ENCODE measurements at regions not wholly inside any gene's neighbourhood (a gene's known extent, or its start where the extent isn't known, plus 50 kb on each side); places are given as distances from the start of the nearest gene placed in this dataset.
A peak's percentile ranks its signal among the peaks of the same experiment; 100 is the strongest.

DNA sequence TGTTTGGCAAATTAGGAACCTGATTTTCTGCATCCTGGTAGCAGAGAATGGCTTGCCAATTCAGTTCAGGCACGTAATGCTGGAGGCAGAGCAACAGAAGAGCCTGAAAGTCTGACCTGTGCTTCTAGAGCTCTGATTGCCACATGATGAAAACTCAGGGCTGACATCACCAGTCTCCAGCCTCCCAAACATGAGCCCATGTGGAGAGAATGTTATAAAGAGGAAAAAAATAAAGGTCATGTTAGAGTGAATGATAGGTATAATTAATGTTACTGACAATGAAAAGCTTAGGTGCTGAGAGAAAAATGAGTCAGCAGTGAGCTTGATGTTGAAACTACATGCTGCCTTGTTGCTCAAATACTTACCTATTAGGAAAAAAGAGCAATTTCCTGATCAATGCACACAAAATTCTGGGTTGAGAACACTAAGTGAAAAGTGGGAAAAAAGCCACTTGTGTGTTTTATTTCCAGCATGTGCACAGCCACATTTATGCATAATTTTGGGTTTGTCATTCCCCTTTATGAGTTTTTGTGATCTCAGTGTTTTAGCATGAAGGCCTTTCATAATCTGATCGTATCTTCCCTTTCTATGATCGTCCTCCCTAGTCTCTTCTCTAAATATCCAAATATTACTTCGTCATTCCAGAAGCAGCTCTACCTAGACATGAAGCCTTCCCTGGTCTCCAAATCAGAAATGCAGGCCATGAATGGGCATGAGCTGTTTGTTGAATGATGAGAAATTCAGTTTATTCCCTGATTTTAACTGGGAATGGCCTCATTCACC, 113.3 kb upstream of the CPEB2 start:
- intact Hi-C loops (cut with micrococcal nuclease) = no loop called here

DNA sequence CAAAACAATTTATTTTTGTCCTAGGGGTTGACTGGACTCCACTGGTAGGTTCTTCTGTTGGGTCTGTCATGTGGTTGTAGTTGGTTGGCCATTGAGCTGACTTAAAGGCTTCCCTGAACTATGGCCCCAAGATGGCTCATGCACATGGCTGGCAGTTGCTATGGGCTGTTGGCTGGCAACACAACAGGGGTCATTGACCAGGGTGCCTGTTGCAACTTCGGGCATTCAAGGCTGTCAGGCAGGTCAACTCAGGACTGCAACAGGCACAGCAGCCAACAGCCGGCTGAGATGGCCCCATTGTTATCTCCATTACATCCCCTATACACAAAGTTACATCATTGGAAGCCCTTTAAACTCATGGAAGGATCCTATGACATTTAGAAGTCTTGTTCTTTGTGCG, 109.7 kb upstream of the CPEB2 start:
- Mint-ChIP-seq H3K4me3 (no peak overlapping the region), H3K36me3 (ENCODE audit: low read depth) (no peaks in the 10 kb centered on the region), H3K4me1 (ENCODE audit: low read depth) (peaks cover 13% of the 10 kb centered on the region), H3K27me3 (peaks cover 6% of the 10 kb centered on the region), H3K27ac (no peak overlapping the region), H3K9me3 (peaks cover 7% of the 10 kb centered on the region)
- intact Hi-C loops (cut with micrococcal nuclease) = no loop called here

More for the DNA sequence above, 113.3 kb upstream of the CPEB2 start:
- Mint-ChIP-seq H3K27ac (no peak overlapping the region), H3K4me1 (ENCODE audit: low read depth) (peaks cover 15% of the 10 kb centered on the region), H3K4me3 (no peak overlapping the region), H3K9me3 (peaks cover 7% of the 10 kb centered on the region), H3K36me3 (ENCODE audit: low read depth) (no peaks in the 10 kb centered on the region), H3K27me3 (peaks cover 9% of the 10 kb centered on the region)

DNA sequence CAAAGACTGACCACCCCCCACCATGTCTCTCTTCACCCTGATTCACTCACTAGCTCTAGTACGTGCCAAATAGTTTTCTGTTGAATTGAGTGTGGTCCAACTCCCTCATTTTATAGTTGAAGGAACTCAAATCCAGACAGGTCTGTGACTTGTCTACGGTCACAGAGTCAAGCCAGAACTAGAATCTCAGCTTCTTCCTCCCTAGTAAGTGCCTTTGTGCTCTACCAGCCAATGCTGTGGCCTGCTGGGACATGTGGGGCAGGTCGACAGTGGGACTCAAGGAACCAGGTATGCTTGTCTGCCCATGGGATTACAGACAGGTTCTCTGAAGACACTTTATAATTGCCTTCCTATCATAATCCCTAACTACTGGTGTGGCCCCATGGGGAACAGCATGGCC, 108.6 kb upstream of the CPEB2 start:
- Mint-ChIP-seq H3K36me3 (ENCODE audit: low read depth) (no peaks in the 10 kb centered on the region), H3K9me3 (no peaks in the 10 kb centered on the region), H3K4me3 (no peak overlapping the region), H3K27me3 (peaks cover 13% of the 10 kb centered on the region), H3K4me1 (ENCODE audit: low read depth) (peaks cover 5% of the 10 kb centered on the region), H3K27ac (no peak overlapping the region)
- intact Hi-C loops (cut with micrococcal nuclease) = no loop called here

- Mint-ChIP-seq H3K9me3 (no peaks in the 10 kb centered on the region), H3K27me3 (peaks cover 16% of the 10 kb centered on the region), H3K36me3 (ENCODE audit: low read depth) (no peaks in the 10 kb centered on the region), H3K4me1 (ENCODE audit: low read depth) (peaks cover 13% of the 10 kb centered on the region), H3K27ac (no peak overlapping the region), H3K4me3 (no peak overlapping the region)
- intact Hi-C loops (cut with micrococcal nuclease) = no loop called here
These were observed 107.6 kb upstream of the CPEB2 start for GRCh38 chr4:14894392-14895292.

GRCh38 chr4:14896656-14897175, 105.6 kb upstream of the CPEB2 start:
- H3K27me3 Mint-ChIP-seq = peaks cover 16% of the 10 kb centered on the region
- no peak overlapping the region for H3K4me3 Mint-ChIP-seq
- H3K4me1 Mint-ChIP-seq (ENCODE audit: low read depth) = peaks cover 18% of the 10 kb centered on the region
- H3K9me3 Mint-ChIP-seq = no peaks in the 10 kb centered on the region
- no peak overlapping the region for H3K27ac Mint-ChIP-seq
- intact Hi-C loops (cut with micrococcal nuclease) = no loop called here
- no peaks in the 10 kb centered on the region for H3K36me3 Mint-ChIP-seq (ENCODE audit: low read depth)

- peaks cover 5% of the 10 kb centered on the region for H3K9me3 Mint-ChIP-seq
- no peak overlapping the region for H3K27ac Mint-ChIP-seq
These were observed 105.1 kb upstream of the CPEB2 start for GRCh38 chr4:14897217-14897616.

GRCh38 chr4:14898989-14899388, 103.3 kb upstream of the CPEB2 start:
- intact Hi-C loops (cut with micrococcal nuclease) = no loop called here
- H3K36me3 Mint-ChIP-seq (ENCODE audit: low read depth) = no peaks in the 10 kb centered on the region
- H3K4me3 Mint-ChIP-seq = no peak overlapping the region
- peaks cover 39% of the 10 kb centered on the region for H3K4me1 Mint-ChIP-seq (ENCODE audit: low read depth)
- H3K27me3 Mint-ChIP-seq = peaks cover 22% of the 10 kb centered on the region
- H3K9me3 Mint-ChIP-seq = peaks cover 6% of the 10 kb centered on the region
- H3K27ac Mint-ChIP-seq = no peak overlapping the region

More at GRCh38 chr4:14897217-14897616, 105.1 kb upstream of the CPEB2 start:
- intact Hi-C loops (cut with micrococcal nuclease) = no loop called here
- Mint-ChIP-seq H3K36me3 (ENCODE audit: low read depth) (no peaks in the 10 kb centered on the region), H3K4me1 (ENCODE audit: low read depth) (peaks cover 23% of the 10 kb centered on the region), H3K4me3 (no peak overlapping the region), H3K27me3 (peaks cover 16% of the 10 kb centered on the region)

DNA sequence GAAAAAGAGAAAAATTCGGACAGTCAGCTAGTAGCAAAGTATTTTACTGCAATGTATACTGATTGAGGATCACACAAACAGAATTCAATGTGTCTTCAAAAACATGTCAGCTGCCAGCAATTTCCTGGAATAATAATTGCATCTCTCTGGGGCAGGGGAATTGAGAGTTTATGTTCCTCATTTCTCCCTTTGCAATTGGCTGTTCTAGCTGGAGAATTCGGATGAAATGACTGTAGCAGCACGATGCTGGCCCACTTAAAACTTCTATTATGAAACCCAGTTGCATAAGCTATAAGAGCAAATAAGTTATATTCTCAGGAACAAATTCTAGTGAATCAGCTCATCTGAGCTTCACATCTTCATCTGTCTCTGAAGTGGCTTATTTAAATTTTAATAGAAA, 99.9 kb upstream of the CPEB2 start:
- Mint-ChIP-seq H3K27ac (peak overlapping the region; percentile 90), H3K4me1 (ENCODE audit: low read depth) (peaks cover 58% of the 10 kb centered on the region), H3K9me3 (peaks cover 6% of the 10 kb centered on the region), H3K27me3 (peaks cover 20% of the 10 kb centered on the region), H3K36me3 (ENCODE audit: low read depth) (no peaks in the 10 kb centered on the region), H3K4me3 (peak overlapping the region; percentile 45)
- intact Hi-C loops (cut with micrococcal nuclease) = loop anchor here (5.0 to 10.0 kb wide), 2 partner anchors 40 to 102 kb away; partner anchors contain the start of gene CPEB2

GRCh38 chr4:14903321-14903720, 99.0 kb upstream of the CPEB2 start:
- no peaks in the 10 kb centered on the region for H3K36me3 Mint-ChIP-seq (ENCODE audit: low read depth)
- peak overlapping the region; percentile 90 for H3K27ac Mint-ChIP-seq
- H3K9me3 Mint-ChIP-seq = peaks cover 6% of the 10 kb centered on the region
- H3K4me1 Mint-ChIP-seq (ENCODE audit: low read depth) = peaks cover 58% of the 10 kb centered on the region
- H3K4me3 Mint-ChIP-seq = no peak overlapping the region
- intact Hi-C loops (cut with micrococcal nuclease) = loop anchor here (5.0 to 10.0 kb wide), 2 partner anchors 41 to 101 kb away; partner anchors contain the start of gene CPEB2
- peaks cover 19% of the 10 kb centered on the region for H3K27me3 Mint-ChIP-seq

GRCh38 chr4:14906805-14907204, 95.5 kb upstream of the CPEB2 start:
- peaks cover 34% of the 10 kb centered on the region for H3K27me3 Mint-ChIP-seq
- H3K27ac Mint-ChIP-seq = no peak overlapping the region
- no peak overlapping the region for H3K4me3 Mint-ChIP-seq
- H3K4me1 Mint-ChIP-seq (ENCODE audit: low read depth) = peaks cover 44% of the 10 kb centered on the region
- intact Hi-C loops (cut with micrococcal nuclease) = loop anchor here (5.0 to 10.0 kb wide), 2 partner anchors 35 to 98 kb away; partner anchors contain the start of gene CPEB2
- peaks cover 6% of the 10 kb centered on the region for H3K9me3 Mint-ChIP-seq
- H3K36me3 Mint-ChIP-seq (ENCODE audit: low read depth) = no peaks in the 10 kb centered on the region

- H3K4me1 Mint-ChIP-seq (ENCODE audit: low read depth) = peaks cover 27% of the 10 kb centered on the region
- no peaks in the 10 kb centered on the region for H3K36me3 Mint-ChIP-seq (ENCODE audit: low read depth)
- H3K4me3 Mint-ChIP-seq = no peak overlapping the region
- H3K27ac Mint-ChIP-seq = no peak overlapping the region
- H3K27me3 Mint-ChIP-seq = peaks cover 32% of the 10 kb centered on the region
- no peaks in the 10 kb centered on the region for H3K9me3 Mint-ChIP-seq
- intact Hi-C loops (cut with micrococcal nuclease) = loop anchor here (5.0 to 10.0 kb wide), 2 partner anchors 36 to 96 kb away; partner anchors contain the start of gene CPEB2
These were observed 93.6 kb upstream of the CPEB2 start for GRCh38 chr4:14908635-14909034.

- no peak overlapping the region for H3K27ac Mint-ChIP-seq
- H3K4me3 Mint-ChIP-seq = no peak overlapping the region
- intact Hi-C loops (cut with micrococcal nuclease) = no loop called here
- no peaks in the 10 kb centered on the region for H3K9me3 Mint-ChIP-seq
- peaks cover 26% of the 10 kb centered on the region for H3K27me3 Mint-ChIP-seq
- H3K4me1 Mint-ChIP-seq (ENCODE audit: low read depth) = peaks cover 10% of the 10 kb centered on the region
- H3K36me3 Mint-ChIP-seq (ENCODE audit: low read depth) = no peaks in the 10 kb centered on the region
These were observed 91.9 kb upstream of the CPEB2 start for GRCh38 chr4:14910411-14910810.

GRCh38 chr4:14912426-14912825, 89.9 kb upstream of the CPEB2 start:
- H3K4me1 Mint-ChIP-seq (ENCODE audit: low read depth) = peaks cover 5% of the 10 kb centered on the region
- no peaks in the 10 kb centered on the region for H3K9me3 Mint-ChIP-seq
- H3K36me3 Mint-ChIP-seq (ENCODE audit: low read depth) = no peaks in the 10 kb centered on the region
- H3K27me3 Mint-ChIP-seq = peaks cover 33% of the 10 kb centered on the region
- no peak overlapping the region for H3K4me3 Mint-ChIP-seq
- H3K27ac Mint-ChIP-seq = no peak overlapping the region
- intact Hi-C loops (cut with micrococcal nuclease) = no loop called here

DNA sequence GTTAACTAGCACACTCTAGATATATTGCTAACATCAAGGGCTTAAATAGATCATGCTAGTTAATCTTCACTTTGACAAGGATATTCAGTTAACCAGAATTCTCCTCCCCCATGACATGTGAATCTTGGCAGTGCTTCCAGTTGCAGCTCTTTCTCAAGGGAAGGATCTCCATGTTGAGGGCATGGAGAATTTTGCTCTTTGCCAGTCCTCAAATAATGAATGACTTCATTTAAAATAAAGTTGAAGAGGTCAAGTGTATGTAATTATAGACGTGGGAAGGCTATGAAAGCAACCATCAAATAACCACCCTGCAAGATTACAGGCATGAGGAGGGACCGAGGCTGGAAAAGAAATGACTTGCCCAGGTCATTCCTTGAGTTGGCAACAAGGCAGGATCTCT, 87.3 kb upstream of the CPEB2 start:
- intact Hi-C loops (cut with micrococcal nuclease) = no loop called here
- Mint-ChIP-seq H3K27ac (no peak overlapping the region), H3K4me3 (no peak overlapping the region), H3K36me3 (ENCODE audit: low read depth) (no peaks in the 10 kb centered on the region), H3K27me3 (peaks cover 16% of the 10 kb centered on the region), H3K4me1 (ENCODE audit: low read depth) (peaks cover 5% of the 10 kb centered on the region), H3K9me3 (no peaks in the 10 kb centered on the region)

All from dendritic cell treated with granulocyte-macrophage colony-stimulating factor and Interleukin-4, amounts not matched to agents 40 ng/mL and 50 ng/mL, for 4 days (primary cell).